Esophagus squamous epithelium (tissue), 4 donors: ENCODE measurements at regions not wholly inside any gene's neighbourhood (a gene's known extent, or its start where the extent isn't known, plus 50 kb on each side); places are given as distances from the start of the nearest gene placed in this dataset.

Experiments
- POLR2A ChIP-seq, 4 donors: fragments of 450-650 bp; IDR thresholded peaks; one replicate each; pipeline ENCODE4 v1.6.1; 2017; ENCODE audit warnings: antibody characterized with exemption in 4 of 4, mild to moderate bottlenecking in 4 of 4, moderate library complexity in 3 of 4
- TF ChIP-seq, protein P1 (sequence below), 6 experiments: fragments of 450-650 bp in 4 of 6; fragments of 200-600 bp in 2 of 6; sonication (generic) in 2 of 6; IDR thresholded peaks; one replicate each; pipeline ENCODE4 v1.5.1; 2016 to 2019; ENCODE audit warnings: antibody characterized with exemption in 6 of 6, mild to moderate bottlenecking in 4 of 6, moderate library complexity in 4 of 6

DNA sequence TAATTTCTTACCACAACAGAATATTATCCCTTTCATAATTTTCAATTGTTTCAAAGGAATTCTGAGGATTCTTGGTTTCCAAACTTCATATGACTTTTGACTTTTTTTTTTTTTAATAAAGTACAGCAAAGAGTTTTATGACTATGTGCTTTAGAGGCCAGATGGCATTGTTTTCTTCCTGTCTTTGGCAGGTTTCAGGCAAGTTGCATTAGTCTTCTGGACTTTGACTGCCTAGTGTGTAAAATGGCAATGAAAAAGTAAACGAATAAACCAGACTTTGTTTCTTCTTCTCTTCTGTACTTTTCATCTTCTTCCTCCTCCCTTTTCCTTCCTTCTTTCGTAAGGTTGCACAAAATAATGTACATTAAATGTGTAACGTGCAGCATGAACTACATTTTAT is 172.6 kb upstream of the RBFOX1 start:
- TF ChIP-seq, protein P1, sequence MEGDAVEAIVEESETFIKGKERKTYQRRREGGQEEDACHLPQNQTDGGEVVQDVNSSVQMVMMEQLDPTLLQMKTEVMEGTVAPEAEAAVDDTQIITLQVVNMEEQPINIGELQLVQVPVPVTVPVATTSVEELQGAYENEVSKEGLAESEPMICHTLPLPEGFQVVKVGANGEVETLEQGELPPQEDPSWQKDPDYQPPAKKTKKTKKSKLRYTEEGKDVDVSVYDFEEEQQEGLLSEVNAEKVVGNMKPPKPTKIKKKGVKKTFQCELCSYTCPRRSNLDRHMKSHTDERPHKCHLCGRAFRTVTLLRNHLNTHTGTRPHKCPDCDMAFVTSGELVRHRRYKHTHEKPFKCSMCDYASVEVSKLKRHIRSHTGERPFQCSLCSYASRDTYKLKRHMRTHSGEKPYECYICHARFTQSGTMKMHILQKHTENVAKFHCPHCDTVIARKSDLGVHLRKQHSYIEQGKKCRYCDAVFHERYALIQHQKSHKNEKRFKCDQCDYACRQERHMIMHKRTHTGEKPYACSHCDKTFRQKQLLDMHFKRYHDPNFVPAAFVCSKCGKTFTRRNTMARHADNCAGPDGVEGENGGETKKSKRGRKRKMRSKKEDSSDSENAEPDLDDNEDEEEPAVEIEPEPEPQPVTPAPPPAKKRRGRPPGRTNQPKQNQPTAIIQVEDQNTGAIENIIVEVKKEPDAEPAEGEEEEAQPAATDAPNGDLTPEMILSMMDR (IDR thresholded peaks at IDR 0.05): no peak
- no peak for TF ChIP-seq POLR2A (IDR thresholded peaks at IDR 0.05)
